PFSK-1 (cell line): ENCODE measurements at regions not wholly inside any gene's neighbourhood (a gene's known extent, or its start where the extent isn't known, plus 50 kb on each side); places are given as distances from the start of the nearest gene placed in this dataset.

Source experiments
- FOXP2 ChIP-seq: optimal IDR thresholded peaks from 2 replicates; pipeline ENCODE3; 2011; ENCODE audit warnings: borderline replicate concordance, control low read depth, inconsistent platforms; ENCODE audit not compliant: insufficient read depth; ENCODE audit errors: extremely low read length, extremely low read depth
- POLR2AphosphoS5 ChIP-seq: IDR thresholded peaks from 2 replicates; pipeline ENCODE4 v1.6.1; 2012; ENCODE audit warnings: low read depth, mild to moderate bottlenecking, control low read depth, low read length, moderate library complexity
- SIN3A ChIP-seq: IDR thresholded peaks from 2 replicates; pipeline ENCODE4 v1.6.1; 2012; ENCODE audit warnings: mild to moderate bottlenecking, low read length, moderate library complexity, borderline replicate concordance; ENCODE audit not compliant: insufficient read depth
- TAF1 ChIP-seq: IDR thresholded peaks from 2 replicates; pipeline ENCODE4 v1.6.1; 2012; ENCODE audit warnings: low read length, control low read depth, borderline replicate concordance; ENCODE audit not compliant: insufficient read depth
- TF ChIP-seq, protein P1 (sequence below), 2 experiments: IDR thresholded peaks; 2 replicates each; pipeline versions ENCODE4 v1.6.1 to v1.8.0; 2011 to 2012; ENCODE audit warnings: low read depth in 2 of 2, low read length in 2 of 2, control low read depth in 1 of 2, inconsistent platforms in 1 of 2, mild to moderate bottlenecking in 1 of 2, moderate library complexity in 1 of 2; ENCODE audit not compliant: insufficient read depth in 1 of 2

GRCh38 chr14:58884442-58884841 lies 246.7 kb downstream of the DACT1 start:
- TF ChIP-seq, protein P1, sequence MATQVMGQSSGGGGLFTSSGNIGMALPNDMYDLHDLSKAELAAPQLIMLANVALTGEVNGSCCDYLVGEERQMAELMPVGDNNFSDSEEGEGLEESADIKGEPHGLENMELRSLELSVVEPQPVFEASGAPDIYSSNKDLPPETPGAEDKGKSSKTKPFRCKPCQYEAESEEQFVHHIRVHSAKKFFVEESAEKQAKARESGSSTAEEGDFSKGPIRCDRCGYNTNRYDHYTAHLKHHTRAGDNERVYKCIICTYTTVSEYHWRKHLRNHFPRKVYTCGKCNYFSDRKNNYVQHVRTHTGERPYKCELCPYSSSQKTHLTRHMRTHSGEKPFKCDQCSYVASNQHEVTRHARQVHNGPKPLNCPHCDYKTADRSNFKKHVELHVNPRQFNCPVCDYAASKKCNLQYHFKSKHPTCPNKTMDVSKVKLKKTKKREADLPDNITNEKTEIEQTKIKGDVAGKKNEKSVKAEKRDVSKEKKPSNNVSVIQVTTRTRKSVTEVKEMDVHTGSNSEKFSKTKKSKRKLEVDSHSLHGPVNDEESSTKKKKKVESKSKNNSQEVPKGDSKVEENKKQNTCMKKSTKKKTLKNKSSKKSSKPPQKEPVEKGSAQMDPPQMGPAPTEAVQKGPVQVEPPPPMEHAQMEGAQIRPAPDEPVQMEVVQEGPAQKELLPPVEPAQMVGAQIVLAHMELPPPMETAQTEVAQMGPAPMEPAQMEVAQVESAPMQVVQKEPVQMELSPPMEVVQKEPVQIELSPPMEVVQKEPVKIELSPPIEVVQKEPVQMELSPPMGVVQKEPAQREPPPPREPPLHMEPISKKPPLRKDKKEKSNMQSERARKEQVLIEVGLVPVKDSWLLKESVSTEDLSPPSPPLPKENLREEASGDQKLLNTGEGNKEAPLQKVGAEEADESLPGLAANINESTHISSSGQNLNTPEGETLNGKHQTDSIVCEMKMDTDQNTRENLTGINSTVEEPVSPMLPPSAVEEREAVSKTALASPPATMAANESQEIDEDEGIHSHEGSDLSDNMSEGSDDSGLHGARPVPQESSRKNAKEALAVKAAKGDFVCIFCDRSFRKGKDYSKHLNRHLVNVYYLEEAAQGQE (IDR thresholded peaks at IDR 0.05; ENCODE audit: insufficient read depth in 1 of 2, low read depth in 2 of 2, low read length in 2 of 2), result no peak
- no peak for TF ChIP-seq SIN3A
- TF ChIP-seq FOXP2, result no peak
- TF ChIP-seq POLR2AphosphoS5, result no peak

- no peak for TF ChIP-seq TAF1
- TF ChIP-seq POLR2AphosphoS5, result no peak
- TF ChIP-seq FOXP2, result no peak
- TF ChIP-seq, protein P1 (IDR thresholded peaks at IDR 0.05; ENCODE audit: insufficient read depth in 1 of 2, low read depth in 2 of 2, low read length in 2 of 2), result no peak
- no peak for TF ChIP-seq SIN3A
Observed at GRCh38 chr14:58887931-58888330, 250.2 kb downstream of the DACT1 start.

DNA sequence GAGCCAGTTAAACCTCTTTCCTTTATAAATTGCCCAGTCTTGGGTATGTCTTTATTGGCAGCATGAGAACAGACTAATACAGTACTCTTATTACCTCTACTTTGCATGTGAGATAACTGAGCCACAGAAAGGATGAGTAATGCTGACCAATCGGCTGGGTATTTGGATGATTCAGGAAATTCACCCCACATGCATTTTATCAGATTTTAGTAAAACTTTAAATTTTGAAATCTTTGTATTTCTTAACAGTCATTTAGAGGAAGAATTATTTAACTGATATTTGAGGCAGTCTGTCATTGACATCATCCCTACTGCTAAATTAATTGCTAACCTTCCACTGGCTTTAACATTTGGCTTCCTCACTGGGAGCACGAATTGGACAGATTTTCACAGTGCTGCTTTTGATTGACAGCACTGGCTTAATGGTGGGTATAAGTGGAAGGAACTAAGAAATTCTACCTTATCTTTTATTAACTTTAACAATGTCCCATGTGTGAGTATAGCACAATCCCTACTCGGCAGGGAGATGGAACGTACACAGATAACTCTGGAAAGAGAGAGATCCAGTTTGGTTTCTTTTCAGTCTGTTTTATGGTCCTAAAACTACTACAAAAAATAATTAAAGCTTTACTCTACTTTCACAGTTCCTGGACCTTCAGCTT lies 261.0 kb downstream of the DACT1 start:
- TF ChIP-seq, protein P1 (IDR thresholded peaks at IDR 0.05; ENCODE audit: insufficient read depth in 1 of 2, low read depth in 2 of 2, low read length in 2 of 2), result no peak
- TF ChIP-seq SIN3A, result no peak
- TF ChIP-seq POLR2AphosphoS5, result no peak
- TF ChIP-seq TAF1, result no peak
- TF ChIP-seq FOXP2, result no peak

DNA sequence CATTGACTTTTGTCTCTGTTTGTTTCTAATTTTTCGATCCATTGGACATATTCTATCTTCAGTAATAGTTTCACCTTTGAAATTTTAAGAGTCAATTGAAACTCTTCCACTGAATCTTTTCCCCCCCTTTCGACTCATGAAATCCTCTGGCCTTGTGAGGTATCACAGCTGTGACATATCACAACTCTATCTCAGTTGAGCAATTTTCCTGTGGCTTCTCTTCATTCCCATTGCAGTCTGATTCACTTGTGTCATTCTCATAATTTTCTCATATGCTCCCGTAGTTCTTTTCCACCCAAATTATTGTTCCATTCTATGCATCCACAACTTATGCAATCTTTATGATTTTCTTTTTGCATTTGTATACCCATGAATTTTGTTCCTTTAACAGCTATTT lies 261.6 kb downstream of the DACT1 start:
- TF ChIP-seq POLR2AphosphoS5 (no peak), FOXP2 (no peak), TAF1 (no peak), SIN3A (no peak)
- TF ChIP-seq, protein P1 (IDR thresholded peaks at IDR 0.05; ENCODE audit: insufficient read depth in 1 of 2, low read depth in 2 of 2, low read length in 2 of 2), result no peak

- TF ChIP-seq, protein P1 (IDR thresholded peaks at IDR 0.05; ENCODE audit: insufficient read depth in 1 of 2, low read depth in 2 of 2, low read length in 2 of 2), result no peak
- TF ChIP-seq TAF1 (no peak), FOXP2 (no peak), SIN3A (no peak), POLR2AphosphoS5 (no peak)
Observed at GRCh38 chr14:58901826-58902225, 264.1 kb downstream of the DACT1 start.
